ENCODE measurements at regions not wholly inside any gene's neighbourhood (a gene's known extent, or its start where the extent isn't known, plus 50 kb on each side); places are given as distances from the start of the nearest gene placed in this dataset.

GRCh38 chr6:10028222-10028621, 386.7 kb downstream of the TFAP2A start:
- DNase-seq: no peak

DNA sequence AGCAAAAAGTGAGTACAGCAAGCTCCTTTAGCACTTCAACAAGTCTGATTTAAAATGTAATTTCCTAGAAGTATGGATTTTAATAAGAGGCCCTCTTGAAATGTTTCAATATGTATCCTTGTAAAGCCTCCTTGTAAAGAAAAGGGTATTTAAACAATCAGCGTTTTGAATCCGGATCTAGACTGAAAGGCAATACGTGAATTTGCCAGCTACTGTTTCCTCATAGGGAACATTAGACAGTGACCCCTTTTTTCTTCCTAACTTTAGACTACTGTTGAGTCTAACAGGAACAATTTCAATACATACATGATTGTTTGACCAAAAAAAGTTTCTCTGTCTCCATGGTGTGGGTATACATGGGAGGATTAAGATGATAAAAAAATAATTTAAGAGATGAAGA, 395.0 kb downstream of the TFAP2A start:
- no peak for DNase-seq

GRCh38 chr6:10014557-10014956, 400.3 kb downstream of the TFAP2A start:
- no peak for DNase-seq

GRCh38 chr6:10000551-10000950, 414.3 kb downstream of the TFAP2A start:
- DNase-seq: no peak

- no peak for DNase-seq
These were observed 415.1 kb downstream of the TFAP2A start for GRCh38 chr6:9999796-10000195.

GRCh38 chr6:9986273-9986672, 428.6 kb downstream of the TFAP2A start:
- no peak for DNase-seq

DNA sequence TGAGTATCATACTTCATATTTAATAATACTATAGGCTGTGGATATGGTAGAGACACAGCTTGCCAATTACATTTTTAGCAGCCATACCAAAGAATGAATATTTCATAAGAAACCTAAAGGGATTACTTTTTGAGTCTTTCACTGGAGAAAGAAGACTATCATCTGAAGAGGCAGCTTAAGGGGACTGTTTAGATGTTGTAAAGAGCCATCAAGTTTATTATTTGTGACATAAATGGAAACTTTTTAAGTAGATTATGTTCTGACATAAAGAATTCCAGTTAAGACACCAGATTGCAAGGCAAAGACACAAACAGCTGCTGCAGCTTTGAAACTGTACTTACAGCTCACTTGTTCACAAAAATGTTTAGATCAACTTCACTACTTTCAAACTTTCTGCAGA, 429.4 kb downstream of the TFAP2A start:
- DNase-seq: no peak

DNA sequence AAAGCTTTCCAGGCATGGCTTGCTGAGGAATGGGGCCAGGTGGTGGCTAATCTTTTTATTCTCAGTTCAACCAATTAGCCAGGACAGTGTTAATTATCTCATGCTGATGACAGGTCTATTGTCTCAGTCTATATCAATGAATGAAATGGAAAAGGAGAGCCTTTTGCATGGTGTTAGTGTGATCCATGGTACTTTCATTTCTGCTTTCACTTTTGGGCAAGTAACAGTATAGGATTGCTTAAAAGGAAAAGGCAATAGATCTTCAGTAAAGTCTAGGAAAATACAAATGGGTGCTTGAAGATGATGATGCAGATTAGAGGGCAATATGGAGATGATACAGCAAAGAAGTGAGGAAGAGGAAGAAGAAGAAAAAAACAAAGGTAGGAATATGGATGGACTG, 430.3 kb downstream of the TFAP2A start:
- no peak for DNase-seq

DNA sequence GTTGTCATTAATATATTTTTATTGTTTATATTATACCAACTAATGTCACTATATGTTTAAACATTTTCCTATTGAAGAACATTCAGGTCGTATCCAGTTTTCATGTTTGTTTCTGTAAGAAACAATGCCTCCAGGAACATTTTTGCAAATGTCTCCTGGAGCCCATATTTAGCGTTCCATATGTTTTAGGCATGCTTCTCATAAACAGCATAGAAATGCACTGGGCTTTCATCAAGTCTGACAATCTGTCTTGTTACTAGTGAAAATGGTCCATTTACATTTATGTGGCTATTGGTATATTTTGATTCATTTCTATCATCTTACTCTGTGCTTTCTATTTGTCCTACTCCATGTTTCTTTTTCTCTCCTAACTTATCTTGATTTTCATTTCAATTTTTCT, 431.7 kb downstream of the TFAP2A start:
- no peak for DNase-seq

- no peak for DNase-seq
These were observed 432.7 kb downstream of the TFAP2A start for GRCh38 chr6:9982215-9982614.

- no peak for DNase-seq
These were observed 434.9 kb downstream of the TFAP2A start for GRCh38 chr6:9979996-9980395.

GRCh38 chr6:9978480-9978879, 436.4 kb downstream of the TFAP2A start:
- no peak for DNase-seq

- DNase-seq: no peak
These were observed 437.5 kb downstream of the TFAP2A start for GRCh38 chr6:9977411-9977810.

GRCh38 chr6:9961646-9962045, 453.2 kb downstream of the TFAP2A start:
- DNase-seq: no peak

GRCh38 chr6:9957215-9957759, 457.6 kb downstream of the TFAP2A start:
- DNase-seq: no peak

- no peak for DNase-seq
These were observed 466.2 kb downstream of the TFAP2A start for GRCh38 chr6:9948678-9949077.

GRCh38 chr6:9943986-9944385, 470.9 kb downstream of the TFAP2A start:
- no peak for DNase-seq

DNA sequence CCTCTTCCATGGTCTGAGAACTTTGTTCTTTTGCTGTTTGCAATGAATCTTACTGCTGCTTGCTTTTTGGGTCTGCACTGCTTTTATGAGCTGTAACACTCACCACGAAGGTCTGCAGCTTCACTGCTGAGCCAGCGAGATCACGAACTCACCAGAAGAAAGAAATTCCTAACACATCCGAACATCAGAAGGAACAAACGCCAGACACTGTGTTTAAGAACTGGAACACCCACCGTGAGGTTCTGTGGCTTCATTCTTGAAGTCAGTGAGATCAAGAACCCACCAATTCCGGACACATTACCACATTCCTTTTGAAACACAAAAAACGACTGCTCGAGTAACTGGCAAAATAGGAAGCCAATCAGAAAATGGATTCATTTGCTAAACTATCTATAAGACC, 471.8 kb downstream of the TFAP2A start:
- DNase-seq: no peak

GRCh38 chr6:9942131-9942530, 472.7 kb downstream of the TFAP2A start:
- DNase-seq: no peak

GRCh38 chr6:9938801-9939200, 476.1 kb downstream of the TFAP2A start:
- DNase-seq: no peak

DNA sequence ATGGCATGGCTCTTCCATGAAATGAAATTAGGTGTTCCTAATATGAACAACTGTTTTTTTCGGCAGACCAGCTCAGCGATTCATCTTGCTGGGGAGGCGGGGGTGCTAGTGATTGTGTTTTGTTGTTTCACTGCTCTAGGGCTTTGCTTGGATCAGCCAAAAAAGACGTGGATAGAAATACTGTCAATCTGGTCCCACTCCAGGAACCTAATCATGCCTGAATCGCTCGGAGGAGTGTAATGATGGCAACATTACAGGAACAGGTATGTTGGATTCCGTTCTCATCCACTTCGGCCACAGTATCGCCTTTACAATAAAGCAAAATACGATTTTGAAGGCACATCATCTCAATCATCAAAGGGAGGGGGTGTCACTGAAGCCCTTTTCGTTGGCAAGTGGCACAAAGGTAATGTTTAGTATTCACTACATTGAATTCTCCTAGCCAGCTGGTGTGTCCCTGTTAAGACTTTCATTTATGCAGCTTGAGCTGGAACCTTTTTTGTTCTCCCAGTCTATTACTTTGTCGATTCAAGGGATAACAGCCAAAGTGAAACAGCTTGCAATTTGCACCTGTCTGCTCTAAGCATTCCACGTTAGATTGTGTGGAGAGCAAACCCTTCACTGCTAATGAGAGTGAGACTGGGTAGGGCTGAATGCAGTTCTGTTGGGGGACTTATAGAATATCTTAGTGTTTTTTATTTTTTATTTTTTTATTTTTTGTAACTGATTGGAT, 477.7 kb downstream of the TFAP2A start:
- DNase-seq: no peak

DNA sequence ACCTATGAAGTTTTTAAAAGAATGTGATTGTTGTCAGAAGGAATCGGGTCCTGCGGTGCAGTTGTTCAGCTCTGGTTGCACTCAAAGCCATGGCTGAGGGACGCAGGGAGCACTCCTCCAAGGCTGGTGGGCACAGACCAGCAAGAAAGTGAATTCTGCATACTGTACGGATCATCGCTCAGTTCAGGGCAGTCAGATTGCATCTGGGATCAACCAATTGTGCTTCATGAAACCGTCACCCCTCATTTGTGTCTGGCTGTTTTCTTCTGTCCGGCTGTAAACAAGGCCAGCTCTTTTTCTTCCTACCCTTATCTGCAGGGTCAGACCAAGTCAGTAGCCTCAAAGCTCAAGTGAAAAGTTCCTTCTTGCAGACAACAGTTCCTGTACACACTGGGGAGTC, 478.3 kb downstream of the TFAP2A start:
- DNase-seq: no peak

DNA sequence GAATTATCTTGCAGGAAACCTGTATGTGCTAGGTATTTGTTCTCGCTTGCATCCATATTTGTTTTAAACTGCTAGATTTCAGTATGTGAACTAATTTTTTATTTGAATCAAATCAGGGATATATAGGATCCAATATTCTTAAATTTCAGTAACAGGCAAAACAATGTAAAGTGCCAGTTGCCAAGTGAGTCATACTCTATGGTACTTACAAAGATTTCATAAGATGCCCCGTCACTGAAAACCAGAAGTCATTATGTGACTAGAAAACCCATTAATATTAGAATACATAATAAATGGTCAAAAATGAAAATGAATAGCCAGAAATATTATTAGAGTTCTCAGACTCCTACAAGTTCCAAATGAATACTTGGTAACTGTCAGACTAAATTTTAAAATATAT, 481.2 kb downstream of the TFAP2A start:
- DNase-seq: no peak

DNA sequence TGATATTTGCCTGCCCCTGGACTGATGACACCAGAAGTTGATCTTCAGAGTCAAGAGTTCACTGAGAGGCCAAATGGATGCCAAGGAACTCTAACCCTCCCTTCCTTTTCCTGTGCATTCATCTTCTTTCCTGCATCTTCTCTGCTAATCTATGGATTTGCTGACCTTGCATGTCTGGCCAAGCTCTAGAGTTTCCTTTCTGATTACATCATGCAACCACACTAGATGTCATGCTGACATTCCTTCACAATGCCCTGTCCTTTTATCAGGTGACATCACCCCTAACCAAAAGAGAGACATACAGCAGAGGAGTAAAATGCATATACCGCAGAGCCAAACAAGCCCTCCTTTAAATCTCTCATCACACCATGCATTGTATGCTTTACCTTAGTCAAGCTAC, 487.6 kb downstream of the TFAP2A start:
- DNase-seq: no peak

GRCh38 chr6:9924971-9925370, 489.9 kb downstream of the TFAP2A start:
- no peak for DNase-seq

Data from stimulated activated CD4-positive, alpha-beta T cell treated with anti-CD3 and anti-CD28 coated beads, Interleukin-2, amount 100 ng/mL, for 24 hours (primary cell).